ENCODE measurements at regions not wholly inside any gene's neighbourhood (a gene's known extent, or its start where the extent isn't known, plus 50 kb on each side); places are given as distances from the start of the nearest gene placed in this dataset.

- DNase-seq (ENCODE audit: low read depth in 3 of 3) = no peak
Observed at GRCh38 chr18:46322941-46323340, 218.8 kb downstream of the HAUS1 start.

- DNase-seq (ENCODE audit: low read depth in 3 of 3) = no peak
Observed at GRCh38 chr18:46324087-46324955, 220.1 kb downstream of the HAUS1 start.

- DNase-seq (ENCODE audit: low read depth in 3 of 3) = no peak
Observed at GRCh38 chr18:46325895-46326294, 221.7 kb downstream of the HAUS1 start.

- no peak for DNase-seq (ENCODE audit: low read depth in 3 of 3)
Observed at GRCh38 chr18:46329736-46330246, 225.6 kb downstream of the HAUS1 start.

- no peak for DNase-seq (ENCODE audit: low read depth in 3 of 3)
Observed at GRCh38 chr18:46331316-46331715, 227.1 kb downstream of the HAUS1 start.

- DNase-seq (ENCODE audit: low read depth in 3 of 3) = no peak
Observed at GRCh38 chr18:46332286-46332801, 228.2 kb downstream of the HAUS1 start.

- DNase-seq (ENCODE audit: low read depth in 3 of 3) = no peak
Observed at GRCh38 chr18:46332921-46333341, 228.7 kb downstream of the HAUS1 start.

GRCh38 chr18:46333431-46334135, 229.4 kb downstream of the HAUS1 start:
- no peak for DNase-seq (ENCODE audit: low read depth in 3 of 3)

- DNase-seq (ENCODE audit: low read depth in 3 of 3) = no peak
Observed at GRCh38 chr18:46334868-46335281, 230.7 kb downstream of the HAUS1 start.

GRCh38 chr18:46335534-46336101, 231.4 kb downstream of the HAUS1 start:
- no peak for DNase-seq (ENCODE audit: low read depth in 3 of 3)

GRCh38 chr18:46336278-46337111, 232.3 kb downstream of the HAUS1 start:
- no peak for DNase-seq (ENCODE audit: low read depth in 3 of 3)

- no peak for DNase-seq (ENCODE audit: low read depth in 3 of 3)
Observed at GRCh38 chr18:46337271-46337670, 233.1 kb downstream of the HAUS1 start.

GRCh38 chr18:46338205-46338604, 234.0 kb downstream of the HAUS1 start:
- no peak for DNase-seq (ENCODE audit: low read depth in 3 of 3)

GRCh38 chr18:46338766-46339165, 234.6 kb downstream of the HAUS1 start:
- no peak for DNase-seq (ENCODE audit: low read depth in 3 of 3)

GRCh38 chr18:46340716-46341115, 236.5 kb downstream of the HAUS1 start:
- DNase-seq (ENCODE audit: low read depth in 3 of 3) = no peak

GRCh38 chr18:46341986-46342525, 237.9 kb downstream of the HAUS1 start:
- DNase-seq (ENCODE audit: low read depth in 3 of 3) = no peak

- no peak for DNase-seq (ENCODE audit: low read depth in 3 of 3)
Observed at GRCh38 chr18:46343456-46343855, 239.3 kb downstream of the HAUS1 start.

- peak in 2 of 3 donors; percentile 40 to 45 for DNase-seq (ENCODE audit: low read depth in 3 of 3)
Observed at GRCh38 chr18:46343931-46344372, 239.8 kb downstream of the HAUS1 start.

GRCh38 chr18:46344416-46345180, 240.4 kb downstream of the HAUS1 start:
- DNase-seq (ENCODE audit: low read depth in 3 of 3) = no peak

- DNase-seq (ENCODE audit: low read depth in 3 of 3) = no peak
Observed at GRCh38 chr18:46345181-46345465, 240.9 kb downstream of the HAUS1 start.
